CD4-positive, alpha-beta memory T cell (primary cell): ENCODE measurements at regions not wholly inside any gene's neighbourhood (a gene's known extent, or its start where the extent isn't known, plus 50 kb on each side); places are given as distances from the start of the nearest gene placed in this dataset.
A peak's percentile ranks its signal among the peaks of the same experiment; 100 is the strongest.

Source experiments
- CTCF ChIA-PET: fragments of 350-600 bp; sonication (Branson Sonifier 250); formaldehyde crosslinking; loops from one replicate; lab custom pipeline; 2021; ENCODE audit warnings: inconsistent platforms; ENCODE audit not compliant: partially characterized antibody; lab: Charles Lee
- POLR2A ChIA-PET: fragments of 350-600 bp; sonication (Branson Sonifier 250); formaldehyde crosslinking; loops from one replicate; lab custom pipeline; 2021; ENCODE audit not compliant: partially characterized antibody; lab: Charles Lee
- DNase-seq, 5 donors: peaks; one replicate each; pipeline versions ENCODE4 v3.0.0 to v3.0.0-alpha.2; 2020 to 2022; ENCODE audit warnings: mixed read lengths in 1 of 5
- H3K27ac ChIP-seq: one replicate; pipeline ENCODE4 v1.7.0; 2013; ENCODE audit warnings: low read depth, low read length
- H3K27me3 ChIP-seq: 2 replicates; pipeline ENCODE4 v1.7.0; 2013; ENCODE audit warnings: mild to moderate bottlenecking, low read length, moderate library complexity; ENCODE audit not compliant: insufficient read depth
- H3K36me3 ChIP-seq: 2 replicates; pipeline ENCODE4 v1.7.0; 2013; ENCODE audit warnings: mild to moderate bottlenecking, low read length, moderate library complexity; ENCODE audit not compliant: insufficient read depth
- H3K4me1 ChIP-seq: 2 replicates; pipeline ENCODE4 v1.7.0; 2013; ENCODE audit warnings: mild to moderate bottlenecking, low read length, moderate library complexity; ENCODE audit not compliant: insufficient read depth
- H3K4me3 ChIP-seq, 2 donors: one replicate each; pipeline ENCODE4 v1.7.0; 2013; ENCODE audit warnings: low read length in 2 of 2, mild to moderate bottlenecking in 1 of 2
- H3K9me3 ChIP-seq, 2 donors: one replicate each; pipeline ENCODE4 v1.7.0; 2013; ENCODE audit warnings: low read length in 2 of 2, control low read depth in 1 of 2; ENCODE audit not compliant: control insufficient read depth in 1 of 2
- H3K27ac Mint-ChIP-seq, 7 donors: one replicate each; pipeline ENCODE4 v1.8.0; 2020 to 2021; ENCODE audit warnings: mixed read lengths in 7 of 7, mild to moderate bottlenecking in 6 of 7, inconsistent platforms in 3 of 7, moderate library complexity in 3 of 7
- H3K27me3 Mint-ChIP-seq, 2 donors: one replicate each; pipeline ENCODE4 v1.8.0; 2020 to 2021; ENCODE audit warnings: mixed read lengths in 2 of 2
- H3K36me3 Mint-ChIP-seq, 2 donors: one replicate each; pipeline ENCODE4 v1.8.0; 2020 to 2021; ENCODE audit warnings: mixed read lengths in 2 of 2, inconsistent platforms in 1 of 2, mild to moderate bottlenecking in 1 of 2
- H3K4me1 Mint-ChIP-seq, 4 donors: one replicate each; pipeline ENCODE4 v1.8.0; 2020 to 2021; ENCODE audit warnings: mixed read lengths in 4 of 4, mild to moderate bottlenecking in 1 of 4
- H3K4me3 Mint-ChIP-seq, 8 donors: one replicate each; pipeline ENCODE4 v1.8.0; 2020 to 2021; ENCODE audit warnings: mixed read lengths in 8 of 8, mild to moderate bottlenecking in 7 of 8, moderate library complexity in 6 of 8, inconsistent platforms in 3 of 8
- H3K9me3 Mint-ChIP-seq, 8 donors: one replicate each; pipeline ENCODE4 v1.8.0; 2020 to 2021; ENCODE audit warnings: mixed read lengths in 8 of 8, mild to moderate bottlenecking in 5 of 8, inconsistent platforms in 3 of 8, moderate library complexity in 1 of 8
- intact Hi-C: fragments of 100-400 bp; cut with micrococcal nuclease; formaldehyde crosslinking; loops from one replicate; pipeline ENCODE4 v1.15.1; 2023

- peaks cover 2 to 11% of the 10 kb centered on the region in 2 donors for H3K27me3 Mint-ChIP-seq
- no peak overlapping the region for H3K27ac Mint-ChIP-seq
- ChIA-PET POLR2A (no interaction called here), CTCF (no interaction called here)
- Histone ChIP-seq H3K4me3 (no peak overlapping the region), H3K36me3 (no peaks in the 10 kb centered on the region), H3K9me3 (no peaks in the 10 kb centered on the region), H3K4me1 (no peaks in the 10 kb centered on the region), H3K27me3 (no peaks in the 10 kb centered on the region), H3K27ac (no peak overlapping the region)
- peaks cover 0 to 7% (median 0%) of the 10 kb centered on the region in 4 donors for H3K4me1 Mint-ChIP-seq
- intact Hi-C loops = no loop called here
- H3K4me3 Mint-ChIP-seq = peak overlapping the region in 1 of 8 donors; percentile 75
- peaks cover 0 to 3% (median 0%) of the 10 kb centered on the region in 8 donors for H3K9me3 Mint-ChIP-seq
- no peak for DNase-seq
- H3K36me3 Mint-ChIP-seq = no peaks in the 10 kb centered on the region
Measured at GRCh38 chr6:170023620-170024521, 267.0 kb downstream of the DLL1 start.

- H3K4me1 ChIP-seq = no peaks in the 10 kb centered on the region
- DNase-seq = no peak
- H3K27ac ChIP-seq = no peak overlapping the region
- no peaks in the 10 kb centered on the region for H3K36me3 ChIP-seq
- Mint-ChIP-seq H3K36me3 (no peaks in the 10 kb centered on the region), H3K9me3 (peaks cover 0 to 3% (median 0%) of the 10 kb centered on the region in 8 donors), H3K27ac (no peak overlapping the region), H3K4me1 (peaks cover 0 to 8% (median 0%) of the 10 kb centered on the region in 4 donors), H3K27me3 (peaks cover 7 to 15% of the 10 kb centered on the region in 2 donors), H3K4me3 (peak overlapping the region in 1 of 8 donors; percentile 75)
- H3K4me3 ChIP-seq = no peak overlapping the region
- H3K27me3 ChIP-seq = no peaks in the 10 kb centered on the region
- CTCF ChIA-PET = no interaction called here
- POLR2A ChIA-PET = no interaction called here
- H3K9me3 ChIP-seq = no peaks in the 10 kb centered on the region
- intact Hi-C loops = no loop called here
Measured at GRCh38 chr6:170022827-170023619, 267.9 kb downstream of the DLL1 start.

- H3K4me3 ChIP-seq = no peak overlapping the region
- Mint-ChIP-seq H3K4me1 (peaks cover 0 to 5% (median 0%) of the 10 kb centered on the region in 4 donors), H3K9me3 (peaks cover 0 to 3% (median 0%) of the 10 kb centered on the region in 8 donors), H3K27ac (no peak overlapping the region), H3K27me3 (peaks cover 4 to 15% of the 10 kb centered on the region in 2 donors), H3K4me3 (peak overlapping the region in 1 of 8 donors; percentile 46), H3K36me3 (no peaks in the 10 kb centered on the region)
- DNase-seq = no peak
- H3K27me3 ChIP-seq = no peaks in the 10 kb centered on the region
- ChIA-PET POLR2A (no interaction called here), CTCF (no interaction called here)
- H3K27ac ChIP-seq = no peak overlapping the region
- no peaks in the 10 kb centered on the region for H3K9me3 ChIP-seq
- H3K4me1 ChIP-seq = no peaks in the 10 kb centered on the region
- H3K36me3 ChIP-seq = no peaks in the 10 kb centered on the region
- intact Hi-C loops = no loop called here
Measured at GRCh38 chr6:170022291-170022722, 268.6 kb downstream of the DLL1 start.

GRCh38 chr6:170021579-170021978, 269.3 kb downstream of the DLL1 start:
- intact Hi-C loops = no loop called here

GRCh38 chr6:170019818-170020583, 268.6 kb downstream of the ERMARD start:
- ChIA-PET POLR2A (no interaction called here), CTCF (no interaction called here)
- H3K36me3 Mint-ChIP-seq = no peaks in the 10 kb centered on the region
- Histone ChIP-seq H3K27me3 (no peaks in the 10 kb centered on the region), H3K36me3 (no peaks in the 10 kb centered on the region), H3K27ac (no peak overlapping the region), H3K9me3 (no peaks in the 10 kb centered on the region), H3K4me3 (no peak overlapping the region), H3K4me1 (no peaks in the 10 kb centered on the region)
- H3K27ac Mint-ChIP-seq = no peak overlapping the region
- H3K4me1 Mint-ChIP-seq = peaks cover 0 to 5% (median 0%) of the 10 kb centered on the region in 4 donors
- no peak overlapping the region for H3K4me3 Mint-ChIP-seq
- intact Hi-C loops = no loop called here
- no peak for DNase-seq
- peaks cover 0 to 3% (median 0%) of the 10 kb centered on the region in 8 donors for H3K9me3 Mint-ChIP-seq
- H3K27me3 Mint-ChIP-seq = peaks cover 5 to 19% of the 10 kb centered on the region in 2 donors

More at GRCh38 chr6:170021579-170021978, 269.3 kb downstream of the DLL1 start:
- Mint-ChIP-seq H3K27me3 (peaks cover 4 to 16% of the 10 kb centered on the region in 2 donors), H3K36me3 (no peaks in the 10 kb centered on the region), H3K4me3 (no peak overlapping the region), H3K4me1 (peaks cover 0 to 5% (median 0%) of the 10 kb centered on the region in 4 donors), H3K27ac (no peak overlapping the region), H3K9me3 (peaks cover 0 to 3% (median 0%) of the 10 kb centered on the region in 8 donors)
- Histone ChIP-seq H3K4me1 (no peaks in the 10 kb centered on the region), H3K27ac (no peak overlapping the region), H3K4me3 (no peak overlapping the region), H3K9me3 (no peaks in the 10 kb centered on the region), H3K27me3 (no peaks in the 10 kb centered on the region), H3K36me3 (no peaks in the 10 kb centered on the region)
- CTCF ChIA-PET = no interaction called here
- no peak for DNase-seq
- POLR2A ChIA-PET = no interaction called here

- intact Hi-C loops = no loop called here
- H3K27me3 ChIP-seq = no peaks in the 10 kb centered on the region
- Mint-ChIP-seq H3K9me3 (peaks cover 0 to 3% (median 0%) of the 10 kb centered on the region in 8 donors), H3K4me1 (peaks cover 0 to 5% (median 0%) of the 10 kb centered on the region in 4 donors), H3K36me3 (no peaks in the 10 kb centered on the region), H3K4me3 (no peak overlapping the region), H3K27me3 (peaks cover 8 to 21% of the 10 kb centered on the region in 2 donors), H3K27ac (peak overlapping the region in 1 of 7 donors; percentile 30)
- ChIA-PET POLR2A (no interaction called here), CTCF (no interaction called here)
- H3K4me3 ChIP-seq = no peak overlapping the region
- no peak overlapping the region for H3K27ac ChIP-seq
- H3K36me3 ChIP-seq = no peaks in the 10 kb centered on the region
- no peaks in the 10 kb centered on the region for H3K9me3 ChIP-seq
- no peaks in the 10 kb centered on the region for H3K4me1 ChIP-seq
- DNase-seq = no peak
Measured at GRCh38 chr6:170018936-170019817, 267.8 kb downstream of the ERMARD start.
